NCI-H526 (cell line): ENCODE measurements at regions not wholly inside any gene's neighbourhood (a gene's known extent, or its start where the extent isn't known, plus 50 kb on each side); places are given as distances from the start of the nearest gene placed in this dataset.
"Not testable (repeated sequence)": the region's sequence is repeated elsewhere in the genome, so short reads cannot be mapped to it uniquely, and the experiment has no call there.

ENCODE experiments used
- DNase-seq, 2 experiments: peaks; one replicate each; lab custom pipeline; 2025; lab: John Stamatoyannopoulos, UW

- DNase-seq: peak; percentile 61 to 68
Measured at GRCh38 chr3:177624528-177625495, 427.5 kb upstream of the TBL1XR1 start.

DNA sequence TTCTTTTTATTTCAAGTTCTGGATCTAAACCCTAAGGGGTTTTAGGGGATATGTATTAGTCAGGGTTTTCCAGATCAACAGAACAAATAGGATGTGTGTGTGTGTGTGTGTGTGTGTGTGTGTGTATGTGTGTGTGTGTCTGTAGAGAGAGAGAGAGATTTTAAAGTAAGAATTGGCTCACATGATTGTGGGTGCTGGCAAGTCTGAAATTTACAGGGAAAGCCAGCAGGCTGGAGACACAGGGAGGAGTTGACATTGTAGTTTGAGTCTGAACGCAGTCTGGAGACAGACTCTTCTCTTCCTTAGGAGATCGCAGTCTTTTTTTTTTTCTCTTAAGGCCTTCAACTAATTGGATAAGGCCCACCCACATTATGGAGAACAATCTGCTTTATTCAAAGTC lies 428.8 kb upstream of the TBL1XR1 start:
- DNase-seq: no peak

DNA sequence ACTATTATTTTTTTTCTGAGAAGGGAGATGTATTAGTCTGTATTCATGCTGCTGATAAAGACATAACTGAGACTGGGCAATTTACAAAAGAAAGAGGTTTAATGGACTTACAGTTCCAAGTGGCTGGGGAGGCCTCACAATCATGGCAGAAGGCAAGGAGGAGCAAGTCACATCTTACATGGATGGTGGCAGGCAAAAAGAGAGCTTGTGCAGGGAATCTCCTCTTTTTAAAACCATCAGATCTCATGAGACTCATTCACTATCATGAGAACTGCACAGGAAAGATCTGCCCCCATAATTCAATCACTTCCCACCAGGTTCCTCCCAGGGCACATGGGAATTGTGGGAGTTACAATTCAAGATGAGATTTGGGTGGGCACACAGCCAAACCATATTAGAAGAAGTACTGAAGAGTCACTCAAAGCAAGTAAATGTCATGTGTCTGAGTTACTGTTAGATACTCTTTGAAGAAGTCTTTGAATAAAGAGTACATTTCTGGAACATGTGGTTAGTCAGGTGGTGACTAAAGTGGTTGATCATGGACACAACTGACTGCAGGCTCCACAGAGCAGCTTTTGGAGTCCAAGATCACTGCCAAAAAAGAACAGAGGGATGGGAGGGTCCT lies 430.9 kb upstream of the TBL1XR1 start:
- not testable (repeated sequence) for DNase-seq

DNA sequence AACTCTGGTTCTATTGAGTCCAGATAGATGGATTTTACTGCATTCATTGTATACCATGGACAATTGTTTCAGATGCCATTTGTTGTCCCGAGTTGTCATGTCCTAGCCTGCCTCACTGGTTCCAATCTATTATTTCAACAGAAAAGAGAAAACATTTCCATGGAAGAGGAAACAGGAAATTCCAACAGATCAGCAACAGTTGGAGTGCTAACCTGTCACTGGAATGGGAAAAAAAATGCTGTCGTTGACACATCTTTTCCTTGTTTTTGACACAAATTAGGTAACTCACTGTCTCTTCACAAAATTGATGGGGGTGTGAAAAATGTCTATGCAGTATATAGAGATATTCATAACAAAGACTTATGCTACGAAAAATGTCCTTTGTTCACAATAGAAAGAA lies 432.0 kb upstream of the TBL1XR1 start:
- DNase-seq: no peak

DNA sequence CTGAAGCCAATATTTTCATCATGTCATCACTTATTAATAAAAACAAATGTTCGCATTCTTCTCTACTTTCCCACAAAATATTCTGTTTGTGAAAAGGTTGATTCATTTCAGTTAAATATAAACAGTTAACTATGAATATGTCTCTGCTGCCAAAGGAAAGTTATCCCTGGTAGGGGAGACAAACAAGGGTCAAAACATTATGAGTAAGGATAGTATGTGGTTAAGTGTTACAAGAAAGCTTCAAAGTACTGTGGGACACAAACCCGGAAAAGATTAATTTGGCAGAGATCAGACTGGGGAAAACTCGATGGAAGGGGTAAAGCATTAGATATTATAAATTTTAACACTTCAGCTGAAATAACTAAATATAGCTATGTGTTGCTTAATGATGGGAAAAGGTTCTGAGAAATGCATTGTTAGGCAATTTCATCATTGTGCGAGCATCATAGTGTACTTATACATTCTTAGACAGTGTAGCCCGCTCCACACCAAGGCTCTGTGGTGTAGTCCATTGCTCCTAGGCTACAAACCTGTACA lies 436.5 kb upstream of the TBL1XR1 start:
- DNase-seq: no peak

GRCh38 chr3:177635601-177636106 lies 438.4 kb upstream of the TBL1XR1 start:
- DNase-seq: not testable (repeated sequence)

DNA sequence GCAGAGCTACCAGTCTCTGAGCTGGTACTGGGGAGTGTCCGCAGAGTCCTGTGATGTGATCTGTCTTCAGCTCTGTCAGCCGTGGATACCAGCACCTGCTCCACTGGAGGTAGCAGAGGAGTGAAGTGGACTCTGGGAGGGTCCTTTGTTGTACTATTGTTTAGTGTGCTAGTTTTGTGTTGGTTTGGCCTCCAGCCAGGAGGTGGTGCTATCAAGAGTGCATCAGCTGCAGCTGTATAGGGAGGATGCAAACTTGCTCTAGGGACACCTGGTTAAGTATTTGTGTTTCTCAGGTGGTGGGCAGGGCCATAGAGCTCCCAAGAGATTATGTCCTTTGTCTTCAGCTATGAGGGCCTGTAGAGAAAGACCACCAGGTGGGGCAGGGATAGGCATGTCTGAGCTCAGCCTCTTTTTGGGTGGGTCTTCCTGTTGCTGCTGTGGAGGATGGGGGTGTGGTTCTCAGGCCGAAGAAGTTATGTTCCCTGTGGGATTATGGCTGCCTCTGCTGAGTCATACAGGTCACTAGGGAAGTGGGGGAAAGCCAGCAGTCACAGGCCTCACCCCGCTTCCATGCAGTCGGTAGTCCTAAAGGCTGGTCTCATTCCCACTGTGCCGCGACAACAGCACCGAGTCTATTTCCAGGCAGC lies 443.2 kb upstream of the TBL1XR1 start:
- DNase-seq: no peak

DNA sequence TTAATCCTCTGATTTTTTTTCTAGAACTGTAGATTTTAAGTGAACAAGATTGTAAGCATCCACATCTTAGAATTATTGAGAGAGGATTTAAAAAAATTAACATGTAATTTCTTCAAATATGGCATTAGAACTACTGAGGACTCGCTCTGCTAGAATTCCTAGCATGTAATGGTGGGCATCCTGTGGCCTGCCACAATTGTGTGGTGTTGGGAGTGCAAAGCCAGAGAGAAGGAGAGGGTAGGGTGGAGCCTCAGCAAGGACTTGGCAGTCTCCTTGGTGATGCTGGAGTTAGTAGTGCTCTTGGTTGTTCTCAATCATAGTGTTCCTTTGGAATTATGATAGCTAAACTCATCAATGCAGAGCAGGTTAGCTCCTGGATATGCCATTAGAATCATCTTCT lies 443.9 kb upstream of the TBL1XR1 start:
- no peak for DNase-seq

DNA sequence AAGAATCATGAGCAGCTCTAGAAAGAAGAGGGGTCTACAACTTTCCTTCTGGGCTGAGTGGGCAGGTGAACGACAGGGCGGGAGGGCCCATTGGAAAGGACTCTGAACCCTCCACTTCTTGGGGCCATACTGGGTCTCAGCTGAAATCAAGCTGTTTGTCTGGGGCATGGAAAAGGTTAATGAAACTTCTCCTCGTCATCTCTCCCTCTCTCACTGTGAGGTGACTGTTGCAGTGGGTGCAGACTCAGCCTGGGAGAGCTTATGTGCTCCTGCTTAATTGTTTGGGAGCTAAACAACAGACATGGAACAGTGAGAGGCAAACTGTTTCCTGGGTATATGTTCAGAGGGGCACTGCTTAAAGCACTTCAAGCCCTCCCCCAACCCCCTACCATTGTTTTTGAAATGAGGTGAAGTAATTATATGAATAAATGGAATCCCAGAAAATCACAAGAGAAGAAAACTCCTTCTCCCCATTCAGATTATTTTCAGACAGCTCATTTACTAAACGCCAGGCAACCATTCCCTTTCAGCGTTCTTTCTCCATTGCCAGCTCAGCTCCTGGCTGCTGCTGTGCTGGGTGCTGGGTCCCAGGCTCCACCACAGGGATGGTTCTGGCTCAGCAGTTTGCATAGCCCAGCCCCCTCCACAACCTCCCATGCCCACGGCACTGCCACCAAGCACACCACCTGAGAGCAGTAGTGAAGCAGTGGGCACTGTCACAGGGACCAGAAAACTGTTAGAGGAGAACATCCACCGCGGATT lies 444.9 kb upstream of the TBL1XR1 start:
- peak in 1 of 2 experiments; percentile 30 for DNase-seq

DNA sequence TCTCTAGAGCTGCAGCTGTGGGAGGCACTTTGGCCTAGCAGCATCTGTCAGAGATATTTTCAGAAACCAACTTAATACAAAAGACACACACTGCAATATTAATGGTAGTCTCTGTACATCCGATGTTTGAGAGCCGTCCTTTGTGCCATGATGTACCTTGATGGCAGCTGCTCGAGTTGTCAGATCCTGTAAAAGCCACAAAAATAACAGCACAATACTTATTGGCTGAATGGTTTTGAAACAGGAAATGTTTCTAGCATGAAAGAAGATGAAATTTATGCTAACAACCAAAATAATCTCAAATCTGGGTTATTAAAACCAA lies 445.5 kb upstream of the TBL1XR1 start:
- no peak for DNase-seq

DNA sequence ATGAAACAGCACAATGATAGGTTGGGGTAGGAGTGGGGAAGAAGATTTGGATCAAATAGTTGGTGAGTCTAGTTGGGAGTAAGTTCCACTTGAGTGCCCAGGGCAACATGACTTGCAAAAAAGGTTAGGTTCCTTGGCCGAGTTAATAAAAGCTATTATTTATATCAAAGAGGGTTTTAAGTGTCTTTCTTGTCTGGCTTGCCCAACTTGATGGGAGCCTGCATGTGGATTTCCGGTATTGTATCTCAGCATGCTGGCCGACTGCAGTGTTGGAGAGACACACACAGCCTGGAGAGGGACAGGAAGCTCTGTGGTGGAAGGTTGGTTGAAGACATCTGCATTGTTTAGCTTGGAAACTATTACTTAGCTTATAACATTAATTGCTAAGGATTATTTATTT lies 449.5 kb upstream of the TBL1XR1 start:
- no peak for DNase-seq

DNA sequence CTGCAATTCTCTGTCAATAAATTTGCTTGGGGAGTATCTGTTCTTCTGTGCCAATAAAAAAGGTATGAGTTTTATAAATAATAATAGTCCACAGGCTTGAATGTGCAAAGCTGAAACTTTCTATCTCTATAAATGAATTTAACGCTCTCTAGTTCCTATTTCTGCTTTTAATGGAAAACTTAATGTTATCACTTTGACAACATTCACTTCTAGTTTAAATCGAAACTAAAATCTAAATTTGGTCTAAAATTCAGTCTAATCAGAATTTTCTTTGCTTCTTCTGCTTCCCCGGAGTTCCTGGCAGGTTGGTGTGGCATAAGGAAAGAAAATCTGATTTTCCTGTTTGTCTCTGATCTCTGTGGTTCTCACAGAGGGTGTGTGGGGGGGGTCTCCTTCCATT lies 450.1 kb upstream of the TBL1XR1 start:
- DNase-seq: no peak

GRCh38 chr3:177647876-177648275 lies 450.6 kb upstream of the TBL1XR1 start:
- no peak for DNase-seq

GRCh38 chr3:177652556-177653291 lies 455.4 kb upstream of the TBL1XR1 start:
- DNase-seq: no peak

DNA sequence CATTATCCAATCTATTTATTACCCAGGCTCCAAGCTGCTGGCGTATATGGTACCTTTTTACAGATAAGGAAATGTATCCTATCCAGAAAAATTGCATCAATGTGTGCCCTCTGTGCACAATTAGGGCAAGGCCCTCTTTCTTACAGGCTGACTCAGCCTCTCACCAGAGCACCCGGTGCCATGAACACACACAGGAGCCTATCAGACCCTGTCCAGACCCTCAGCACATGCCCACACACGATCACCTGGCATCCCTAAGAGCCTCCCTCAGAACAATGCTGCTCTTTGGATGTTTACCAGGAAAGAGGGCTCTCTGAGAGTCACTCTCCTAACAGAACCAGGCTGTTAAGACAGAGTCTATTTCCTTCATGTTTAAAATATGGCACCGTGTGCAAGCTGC lies 460.0 kb upstream of the TBL1XR1 start:
- no peak for DNase-seq

DNA sequence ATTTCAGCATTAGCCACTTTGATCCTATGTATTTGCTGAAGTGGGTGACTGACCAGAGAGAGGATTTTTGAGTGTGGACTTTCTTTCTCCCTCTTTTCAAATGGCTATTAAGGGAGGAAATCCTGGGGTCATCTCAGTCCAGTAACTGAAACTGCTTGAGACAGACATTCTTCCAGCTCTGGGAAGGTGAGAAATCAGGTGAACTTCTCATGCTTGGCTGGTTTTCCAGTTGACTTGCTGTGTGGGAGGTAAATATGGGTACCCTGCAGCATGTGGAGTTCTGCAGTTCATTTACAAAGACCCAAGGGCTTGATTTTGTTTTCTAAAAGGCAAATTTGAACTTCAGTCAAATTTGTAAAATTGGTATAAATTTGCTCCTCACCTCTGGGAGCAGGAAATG lies 461.1 kb upstream of the TBL1XR1 start:
- no peak for DNase-seq

GRCh38 chr3:177664380-177665103 lies 467.3 kb upstream of the TBL1XR1 start:
- DNase-seq: peak in 1 of 2 experiments; percentile 34

DNA sequence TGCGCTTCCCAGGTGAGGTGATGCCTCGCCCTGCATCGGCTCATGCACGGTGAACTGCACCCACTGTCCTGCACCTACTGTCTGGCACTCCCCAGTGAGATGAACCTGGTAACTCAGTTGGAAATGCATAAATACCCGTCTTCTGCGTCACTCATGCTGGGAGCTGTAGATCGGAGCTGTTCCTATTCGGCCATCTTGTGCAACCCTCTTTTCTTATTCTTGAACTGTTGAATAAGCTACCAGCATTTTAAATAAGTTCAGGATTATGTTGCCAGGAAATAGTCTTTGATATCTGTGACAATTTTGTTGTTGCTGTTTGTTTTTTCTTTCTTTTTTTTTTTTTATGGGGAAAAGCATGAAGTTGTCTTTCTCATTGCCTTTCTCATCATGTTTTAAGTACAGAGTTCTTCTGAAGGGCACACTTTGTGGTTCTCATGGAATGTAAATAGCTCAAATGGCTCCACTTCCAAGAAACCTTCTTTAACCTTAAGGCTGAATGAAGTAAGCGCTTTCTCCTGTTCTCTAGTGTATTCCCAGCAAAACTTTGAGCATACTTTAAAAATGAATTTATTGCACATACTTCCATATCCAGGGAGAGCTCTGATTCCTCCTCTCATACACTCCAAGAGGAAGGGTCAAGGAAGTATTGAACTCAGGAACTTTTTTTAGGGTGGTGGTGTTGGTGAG lies 468.0 kb upstream of the TBL1XR1 start:
- DNase-seq: no peak

- DNase-seq: no peak
Measured at GRCh38 chr3:177672252-177672911, 475.1 kb upstream of the TBL1XR1 start.
